ENCODE measurements at regions not wholly inside any gene's neighbourhood (a gene's known extent, or its start where the extent isn't known, plus 50 kb on each side); places are given as distances from the start of the nearest gene placed in this dataset.
"Not testable (repeated sequence)": the region's sequence is repeated elsewhere in the genome, so short reads cannot be mapped to it uniquely, and the experiment has no call there.

GRCh38 chr21:20459838-20460237 lies 538.4 kb upstream of the NCAM2 start:
- 88% methylated on average over 4 of the region's 4 CpGs; no CpG with 5 or more reads in 1 of the 2 donors for WGBS, 2 donors (ENCODE audit: low coverage in 1 of 2)
- DNase-seq: no peak
- in situ Hi-C loops (cut with MboI; ENCODE audit: low pct_ligation_motif_present in 1 of 4, low pct_unique_long_range_greater_than_20kb in 1 of 4, low sequenced_read_pairs in 3 of 4) (no loop called here), intact Hi-C loops (cut with DNase I; ENCODE audit: low total_unique reads) (no loop called here)
- no peaks in the 10 kb centered on the region for H3K4me1 ChIP-seq
- H3K27me3 ChIP-seq: no peaks in the 10 kb centered on the region
- TF ChIP-seq POLR2AphosphoS5 (IDR thresholded peaks at IDR 0.05) (no peak), EP300 (IDR thresholded peaks at IDR 0.05; ENCODE audit: low read depth) (no peak), POLR2A (IDR thresholded peaks at IDR 0.05) (no peak), CTCF (IDR thresholded peaks at IDR 0.05) (no peak)
- no peak overlapping the region for H3K27ac ChIP-seq
- H3K9me3 ChIP-seq: no peaks in the 10 kb centered on the region
- no peak overlapping the region for H3K4me3 ChIP-seq
- H3K36me3 ChIP-seq: no peaks in the 10 kb centered on the region

DNA sequence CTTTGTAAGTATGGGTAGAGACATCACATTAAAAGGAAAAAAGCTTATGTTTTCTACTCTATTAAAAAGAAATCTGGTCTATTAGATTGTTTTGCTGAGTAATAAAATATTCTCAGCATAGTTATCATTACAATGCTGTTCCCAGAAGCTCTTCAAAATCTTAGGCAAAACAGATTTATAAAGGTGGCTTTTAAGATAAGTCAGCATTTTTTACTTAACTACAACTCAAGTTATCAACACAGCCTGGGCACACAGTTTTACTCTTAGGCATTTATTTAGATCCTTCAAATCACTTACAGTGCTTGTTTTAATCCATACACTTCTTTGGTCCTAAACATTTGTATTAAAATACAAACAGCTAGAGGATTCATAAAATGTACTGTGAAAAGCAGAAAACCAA lies 534.8 kb upstream of the NCAM2 start:
- no peaks in the 10 kb centered on the region for H3K36me3 ChIP-seq
- TF ChIP-seq POLR2AphosphoS5 (IDR thresholded peaks at IDR 0.05) (no peak), POLR2A (IDR thresholded peaks at IDR 0.05) (no peak), CTCF (IDR thresholded peaks at IDR 0.05) (no peak), EP300 (IDR thresholded peaks at IDR 0.05; ENCODE audit: low read depth) (no peak)
- H3K27me3 ChIP-seq: no peaks in the 10 kb centered on the region
- in situ Hi-C loops (cut with MboI; ENCODE audit: low pct_ligation_motif_present in 1 of 4, low pct_unique_long_range_greater_than_20kb in 1 of 4, low sequenced_read_pairs in 3 of 4) (no loop called here), intact Hi-C loops (cut with DNase I; ENCODE audit: low total_unique reads) (no loop called here)
- no peaks in the 10 kb centered on the region for H3K4me1 ChIP-seq
- no peak overlapping the region for H3K27ac ChIP-seq
- no peak for DNase-seq
- H3K4me3 ChIP-seq: no peak overlapping the region
- H3K9me3 ChIP-seq: no peaks in the 10 kb centered on the region

GRCh38 chr21:20469361-20469760 lies 528.8 kb upstream of the NCAM2 start:
- intact Hi-C loops (cut with DNase I; ENCODE audit: low total_unique reads): no loop called here
- H3K27ac ChIP-seq: no peak overlapping the region
- WGBS, 2 donors (ENCODE audit: low coverage in 1 of 2): 59 to 72% methylated on average over 4 of the region's 4 CpGs

GRCh38 chr21:20486303-20486702 lies 511.9 kb upstream of the NCAM2 start:
- H3K4me1 ChIP-seq: no peaks in the 10 kb centered on the region
- TF ChIP-seq EP300 (IDR thresholded peaks at IDR 0.05; ENCODE audit: low read depth) (no peak), CTCF (IDR thresholded peaks at IDR 0.05) (no peak), POLR2AphosphoS5 (IDR thresholded peaks at IDR 0.05) (no peak), POLR2A (IDR thresholded peaks at IDR 0.05) (no peak)

More at GRCh38 chr21:20469361-20469760, 528.8 kb upstream of the NCAM2 start:
- TF ChIP-seq POLR2A (IDR thresholded peaks at IDR 0.05) (no peak), CTCF (IDR thresholded peaks at IDR 0.05) (no peak), POLR2AphosphoS5 (IDR thresholded peaks at IDR 0.05) (no peak), EP300 (IDR thresholded peaks at IDR 0.05; ENCODE audit: low read depth) (no peak)
- H3K4me3 ChIP-seq: no peak overlapping the region
- DNase-seq: no peak
- H3K36me3 ChIP-seq: no peaks in the 10 kb centered on the region
- H3K27me3 ChIP-seq: no peaks in the 10 kb centered on the region
- no peaks in the 10 kb centered on the region for H3K9me3 ChIP-seq
- in situ Hi-C loops (cut with MboI; ENCODE audit: low pct_ligation_motif_present in 1 of 4, low pct_unique_long_range_greater_than_20kb in 1 of 4, low sequenced_read_pairs in 3 of 4): no loop called here
- no peaks in the 10 kb centered on the region for H3K4me1 ChIP-seq

GRCh38 chr21:20502915-20503314 lies 495.3 kb upstream of the NCAM2 start:
- H3K4me3 ChIP-seq; H3K27ac ChIP-seq; intact Hi-C loops (cut with DNase I; ENCODE audit: low total_unique reads); H3K27me3 ChIP-seq; in situ Hi-C loops (cut with MboI; ENCODE audit: low pct_ligation_motif_present in 1 of 4, low pct_unique_long_range_greater_than_20kb in 1 of 4, low sequenced_read_pairs in 3 of 4); H3K4me1 ChIP-seq; DNase-seq; H3K36me3 ChIP-seq: not testable (repeated sequence)
- WGBS, 2 donors (ENCODE audit: low coverage in 1 of 2): 55 to 69% methylated on average over 3 of the region's 3 CpGs
- H3K9me3 ChIP-seq: peaks cover 13 to 17% of the 10 kb centered on the region in 2 donors

More at GRCh38 chr21:20486303-20486702, 511.9 kb upstream of the NCAM2 start:
- Histone ChIP-seq H3K9me3 (peaks cover 0 to 8% of the 10 kb centered on the region in 2 donors), H3K27ac (no peak overlapping the region), H3K4me3 (no peak overlapping the region), H3K27me3 (no peaks in the 10 kb centered on the region), H3K36me3 (no peaks in the 10 kb centered on the region)
- DNase-seq: no peak
- in situ Hi-C loops (cut with MboI; ENCODE audit: low pct_ligation_motif_present in 1 of 4, low pct_unique_long_range_greater_than_20kb in 1 of 4, low sequenced_read_pairs in 3 of 4): no loop called here
- intact Hi-C loops (cut with DNase I; ENCODE audit: low total_unique reads): no loop called here
